ENCODE measurements at regions not wholly inside any gene's neighbourhood (a gene's known extent, or its start where the extent isn't known, plus 50 kb on each side); places are given as distances from the start of the nearest gene placed in this dataset.

GRCh38 chr4:167290678-167291077 lies 56.4 kb upstream of the SPOCK3 start:
- TF ChIP-seq CTCF (IDR thresholded peaks at IDR 0.05 in 2 of 3, conservative IDR thresholded peaks at IDR 0.05 in 1 of 3; ENCODE audit: control insufficient read depth in 2 of 3, extremely low read depth in 1 of 3, insufficient read depth in 1 of 3, low read depth in 3 of 3, low read length in 3 of 3) (peak in 2 of 3 experiments; percentile 9 to 43; a peak in 1 of 6 replicates), ZNF384 (IDR thresholded peaks at IDR 0.05; ENCODE audit: borderline replicate concordance, low read depth, low read length) (peak; percentile 50; the same call in 1 of the 2 replicates), SRF (IDR thresholded peaks at IDR 0.05; ENCODE audit: low read depth in 2 of 2, low read length in 2 of 2) (no peak), ESRRA (IDR thresholded peaks at IDR 0.05; ENCODE audit: low read length) (no peak), USF1 (IDR thresholded peaks at IDR 0.05; ENCODE audit: borderline replicate concordance, extremely low read length, insufficient read depth, low read depth, low read length) (no peak), ZBTB33 (IDR thresholded peaks at IDR 0.05) (no peak), HDGF (IDR thresholded peaks at IDR 0.05) (no peak), MAX (IDR thresholded peaks at IDR 0.05; ENCODE audit: low read depth, low read length) (no peak)

All from GM12878 (cell line).